Upper lobe of left lung (tissue), 6 donors: ENCODE measurements at regions not wholly inside any gene's neighbourhood (a gene's known extent, or its start where the extent isn't known, plus 50 kb on each side); places are given as distances from the start of the nearest gene placed in this dataset.

Source experiments
- ATAC-seq, 2 donors: fragments of 200-7000 bp; cut with Tn5 transposase; one replicate each; pipeline ENCODE4 v1.9.1; 2022; ENCODE audit warnings: mild to moderate bottlenecking in 2 of 2, moderate library complexity in 2 of 2; ENCODE audit not compliant: low FRiP score in 2 of 2
- DNase-seq, 2 donors: peaks; one replicate each; pipeline ENCODE4 v3.0.0-alpha.2; 2019 to 2020
- H3K27ac ChIP-seq, 4 donors: fragments of 200-600 bp; sonication (generic); one replicate each; pipeline ENCODE4 v1.5.1; 2016 to 2019
- H3K27me3 ChIP-seq, 4 donors: fragments of 200-600 bp; sonication (generic); one replicate each; pipeline ENCODE4 v1.5.1; 2017 to 2019
- H3K36me3 ChIP-seq, 4 donors: fragments of 200-600 bp; sonication (generic); one replicate each; pipeline ENCODE4 v1.5.1; 2016 to 2019
- H3K4me1 ChIP-seq, 4 donors: fragments of 200-600 bp; sonication (generic); one replicate each; pipeline ENCODE4 v1.5.1; 2018 to 2019
- H3K4me3 ChIP-seq, 4 donors: fragments of 200-600 bp; sonication (generic); one replicate each; pipeline ENCODE4 v1.5.1; 2017 to 2019; ENCODE audit warnings: mild to moderate bottlenecking in 2 of 4, moderate library complexity in 1 of 4
- H3K9me3 ChIP-seq, 4 donors: fragments of 200-600 bp; sonication (generic); one replicate each; pipeline ENCODE4 v1.5.1; 2018 to 2019
- CTCF ChIP-seq, 6 experiments: fragments of 450-650 bp in 4 of 6; fragments of 200-600 bp in 2 of 6; sonication (generic) in 2 of 6; IDR thresholded peaks; one replicate each; pipeline ENCODE4 v1.5.1; 2016 to 2019; ENCODE audit warnings: antibody characterized with exemption in 6 of 6
- EP300 ChIP-seq, 4 donors: sonication (generic); formaldehyde crosslinking; IDR thresholded peaks; one replicate each; pipeline ENCODE4 v1.5.1; 2017; ENCODE audit warnings: antibody characterized with exemption in 4 of 4, control low read depth in 2 of 4
- POLR2A ChIP-seq, 4 donors: fragments of 450-650 bp; IDR thresholded peaks; one replicate each; pipeline ENCODE4 v1.5.1; 2016 to 2017; ENCODE audit warnings: antibody characterized with exemption in 4 of 4, mild to moderate bottlenecking in 2 of 4
- POLR2AphosphoS5 ChIP-seq, 2 donors: sonication (generic); formaldehyde crosslinking; IDR thresholded peaks; one replicate each; pipeline ENCODE4 v1.5.1; 2017; ENCODE audit warnings: antibody characterized with exemption in 2 of 2
- WGBS, 2 donors: methylation state at CpG; one replicate each; pipeline ENCODE4 v1.1.5; 2017 to 2018; 5-methylcytosine and 5-hydroxymethylcytosine counted together
- donor health status: DM: no; HTN: no; CAD: no; lungs with moderate emphysema.
- donor health status: DM: no; HTN: yes; CAD: no; lungs with severe emphysema.

DNA sequence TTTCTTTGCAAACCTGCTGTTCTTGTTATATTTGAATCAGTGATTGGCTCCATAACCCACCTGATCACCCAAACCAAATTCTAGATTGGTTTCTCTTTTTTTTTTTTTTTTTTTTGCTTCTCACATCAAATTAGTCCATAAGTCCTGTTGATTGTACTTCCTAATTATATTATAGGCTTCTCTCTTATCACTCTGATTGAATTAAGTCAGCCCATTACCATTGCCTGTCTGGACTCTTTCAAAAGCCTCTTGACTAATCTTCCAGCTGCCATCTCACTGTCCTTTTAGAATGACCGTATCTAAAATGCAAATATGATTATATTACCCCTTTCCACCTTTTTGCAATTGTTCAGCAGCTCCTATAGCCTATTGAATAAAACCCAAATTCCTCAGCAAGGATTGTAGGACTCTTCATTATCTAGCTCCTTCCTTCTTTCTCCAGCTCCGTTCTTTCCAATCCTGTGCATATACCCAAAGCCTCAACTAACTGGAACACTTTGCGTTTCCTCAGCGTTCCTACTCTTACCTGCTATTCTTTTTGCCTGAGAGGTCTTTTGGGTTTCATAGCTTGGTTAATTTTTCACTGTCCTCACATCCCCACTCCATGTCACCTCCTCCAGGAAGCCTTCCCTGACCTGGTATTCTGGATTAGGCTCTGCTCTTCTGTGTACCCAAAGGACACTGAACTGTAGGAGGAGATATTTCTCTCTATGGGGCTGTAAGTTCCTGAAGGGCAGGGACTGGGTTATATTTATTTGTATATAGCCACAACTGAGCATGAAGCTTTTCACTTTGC is 423.3 kb downstream of the TMEM135 start:
- no peaks in the 10 kb centered on the region for H3K4me1 ChIP-seq
- DNase-seq (no peak), ATAC-seq (no peak)
- H3K27me3 ChIP-seq: no peaks in the 10 kb centered on the region
- no peaks in the 10 kb centered on the region for H3K9me3 ChIP-seq
- no peak overlapping the region for H3K4me3 ChIP-seq
- H3K27ac ChIP-seq: no peak overlapping the region
- TF ChIP-seq POLR2A (IDR thresholded peaks at IDR 0.05) (no peak), POLR2AphosphoS5 (IDR thresholded peaks at IDR 0.05) (no peak), CTCF (IDR thresholded peaks at IDR 0.05) (no peak), EP300 (IDR thresholded peaks at IDR 0.05) (no peak)
- H3K36me3 ChIP-seq: no peaks in the 10 kb centered on the region
- 94 to 98% methylated on average over 4 of the region's 4 CpGs for WGBS, 2 donors

DNA sequence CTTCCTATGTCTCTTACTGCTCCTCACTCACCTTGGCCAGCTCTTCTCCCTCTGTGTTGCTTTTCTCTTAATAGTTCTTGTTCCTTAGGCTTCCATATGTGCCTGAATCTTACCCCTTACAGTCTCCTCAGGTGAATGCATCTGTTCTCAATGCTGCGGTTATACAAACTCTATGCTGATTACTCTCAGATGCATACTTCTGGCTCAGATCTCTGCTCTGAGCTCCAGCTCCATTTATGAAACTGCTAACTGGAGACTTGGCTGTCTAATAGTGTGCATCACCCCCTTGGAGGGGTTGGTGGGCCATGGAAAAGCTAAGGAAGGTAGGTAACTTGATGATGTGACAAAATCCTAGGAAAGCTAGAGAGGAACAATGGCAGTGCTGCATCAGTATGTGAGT is 422.5 kb downstream of the TMEM135 start:
- no peak for ATAC-seq
- 94 to 95% methylated on average over 1 of the region's 1 CpG for WGBS, 2 donors
- no peak for DNase-seq
- no peaks in the 10 kb centered on the region for H3K9me3 ChIP-seq
- H3K4me3 ChIP-seq: no peak overlapping the region
- H3K36me3 ChIP-seq: no peaks in the 10 kb centered on the region
- no peaks in the 10 kb centered on the region for H3K27me3 ChIP-seq
- H3K27ac ChIP-seq: no peak overlapping the region
- TF ChIP-seq CTCF (IDR thresholded peaks at IDR 0.05) (no peak), EP300 (IDR thresholded peaks at IDR 0.05) (no peak), POLR2A (IDR thresholded peaks at IDR 0.05) (no peak), POLR2AphosphoS5 (IDR thresholded peaks at IDR 0.05) (no peak)
- H3K4me1 ChIP-seq: no peaks in the 10 kb centered on the region

GRCh38 chr11:87459351-87459750 is 421.6 kb downstream of the TMEM135 start:
- TF ChIP-seq POLR2A (IDR thresholded peaks at IDR 0.05): no peak
- Histone ChIP-seq H3K27ac (no peak overlapping the region), H3K36me3 (no peaks in the 10 kb centered on the region), H3K27me3 (no peaks in the 10 kb centered on the region), H3K9me3 (no peaks in the 10 kb centered on the region), H3K4me3 (no peak overlapping the region), H3K4me1 (no peaks in the 10 kb centered on the region)
- ATAC-seq: no peak
- no peak for DNase-seq
- 84 to 86% methylated on average over 3 of the region's 3 CpGs for WGBS, 2 donors

GRCh38 chr11:87456499-87456898 is 418.8 kb downstream of the TMEM135 start:
- no peak overlapping the region for H3K27ac ChIP-seq
- H3K4me1 ChIP-seq: no peaks in the 10 kb centered on the region
- TF ChIP-seq CTCF (IDR thresholded peaks at IDR 0.05): no peak
- no peak for TF ChIP-seq POLR2AphosphoS5 (IDR thresholded peaks at IDR 0.05)
- TF ChIP-seq POLR2A (IDR thresholded peaks at IDR 0.05): no peak
- no peak for TF ChIP-seq EP300 (IDR thresholded peaks at IDR 0.05)
- no peaks in the 10 kb centered on the region for H3K36me3 ChIP-seq
- no peak for DNase-seq
- no peak overlapping the region for H3K4me3 ChIP-seq
- no peak for ATAC-seq
- no peaks in the 10 kb centered on the region for H3K9me3 ChIP-seq
- 94 to 97% methylated on average over 1 of the region's 1 CpG for WGBS, 2 donors
- H3K27me3 ChIP-seq: no peaks in the 10 kb centered on the region

GRCh38 chr11:87455180-87455579 is 417.4 kb downstream of the TMEM135 start:
- WGBS, 2 donors: 82 to 94% methylated on average over 3 of the region's 3 CpGs
- TF ChIP-seq POLR2A (IDR thresholded peaks at IDR 0.05) (no peak), POLR2AphosphoS5 (IDR thresholded peaks at IDR 0.05) (no peak), CTCF (IDR thresholded peaks at IDR 0.05) (no peak), EP300 (IDR thresholded peaks at IDR 0.05) (no peak)
- ATAC-seq: no peak

More at GRCh38 chr11:87455180-87455579, 417.4 kb downstream of the TMEM135 start:
- no peak for DNase-seq
- no peaks in the 10 kb centered on the region for H3K36me3 ChIP-seq
- H3K4me1 ChIP-seq: no peaks in the 10 kb centered on the region
- no peak overlapping the region for H3K27ac ChIP-seq
- no peaks in the 10 kb centered on the region for H3K9me3 ChIP-seq
- H3K4me3 ChIP-seq: no peak overlapping the region
- H3K27me3 ChIP-seq: no peaks in the 10 kb centered on the region
